ENCODE measurements at regions not wholly inside any gene's neighbourhood (a gene's known extent, or its start where the extent isn't known, plus 50 kb on each side); places are given as distances from the start of the nearest gene placed in this dataset.

DNA sequence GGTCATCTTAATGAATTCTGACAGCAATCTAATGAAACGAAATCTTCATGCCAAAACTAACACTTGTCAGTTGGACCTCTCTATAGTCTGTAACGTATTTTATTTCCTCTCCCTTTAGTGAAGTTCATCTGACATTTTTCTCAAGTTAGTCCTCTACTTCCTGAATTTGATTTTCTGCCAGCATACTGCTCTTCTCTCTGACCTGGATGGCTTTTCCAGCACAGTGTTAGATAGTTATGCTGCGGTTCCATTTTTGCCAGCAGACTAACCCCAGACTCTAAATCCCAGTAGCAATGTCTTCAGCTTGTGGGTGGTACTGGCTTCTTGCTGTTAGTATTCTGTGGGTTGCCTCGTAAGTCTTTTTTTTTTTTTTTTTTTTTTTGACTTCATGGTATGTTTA lies 146.7 kb upstream of the VEGFC start:
- no peak overlapping the region for H2AFZ ChIP-seq (ENCODE audit: low read length)
- H3K4me1 ChIP-seq (ENCODE audit: insufficient read depth, low read length, poor library complexity, severe bottlenecking) = no peaks in the 10 kb centered on the region
- no peak for TF ChIP-seq EZH2phosphoT487 (IDR thresholded peaks at IDR 0.05; ENCODE audit: borderline replicate concordance, low read depth, low read length)
- no peak for TF ChIP-seq CTCF (conservative IDR thresholded peaks at IDR 0.05; ENCODE audit: low read length)
- ChIA-PET CTCF (ENCODE audit: unreplicated experiment) (no interaction called here), POLR2A (no interaction called here)
- no peak overlapping the region for H3K4me2 ChIP-seq (ENCODE audit: low read length)
- intact Hi-C loops (cut with micrococcal nuclease; ENCODE audit: unreplicated experiment) = no loop called here
- DNase-seq (ENCODE audit: low spot score) = no peak
- BruUV-seq (replicated peaks) = no TSS peak
- no peaks in the 10 kb centered on the region for H3K79me2 ChIP-seq (ENCODE audit: insufficient read depth, low read depth, low read length)
- no peaks in the 10 kb centered on the region for H3K9me2 ChIP-seq (ENCODE audit: insufficient read depth, low read length)
- no peaks in the 10 kb centered on the region for H4K20me1 ChIP-seq (ENCODE audit: insufficient read depth, low read length)
- H3K9me3 ChIP-seq (ENCODE audit: low read length) = no peaks in the 10 kb centered on the region
- no peaks in the 10 kb centered on the region for H3K36me3 ChIP-seq (ENCODE audit: insufficient read depth, low read length)
- H3K4me3 ChIP-seq (ENCODE audit: low read depth, low read length, poor library complexity, severe bottlenecking) = no peak overlapping the region
- H3K27ac ChIP-seq (ENCODE audit: low read depth, low read length, poor library complexity, severe bottlenecking) = no peak overlapping the region

GRCh38 chr4:176945334-176945733 lies 152.6 kb upstream of the VEGFC start:
- ChIA-PET POLR2A (interaction anchor here (0.6 kb wide), 1 partner anchor 786 kb away, joined by 3 read pairs; no protein-coding TSS in a partner anchor), CTCF (ENCODE audit: unreplicated experiment) (no interaction called here)
- no peak overlapping the region for H3K4me2 ChIP-seq (ENCODE audit: low read length)

DNA sequence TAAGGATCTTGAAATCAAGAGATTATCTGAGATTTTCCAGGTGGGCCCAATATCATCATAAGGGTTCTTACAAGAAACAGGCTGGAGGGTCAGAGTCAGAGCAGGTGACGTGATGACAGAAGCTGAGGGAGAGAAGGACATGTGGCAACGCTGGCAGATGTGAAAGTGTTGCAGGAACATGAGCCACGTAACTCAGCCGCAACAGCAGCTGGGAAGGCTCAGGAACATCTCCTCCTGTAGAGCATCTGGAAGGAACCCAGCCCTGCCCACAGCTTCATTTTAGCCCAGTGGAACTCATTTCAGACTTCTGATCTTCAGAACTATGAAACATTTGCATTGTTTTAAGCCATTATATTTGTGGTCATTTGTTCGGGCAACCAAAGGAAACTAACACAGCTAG lies 156.3 kb upstream of the VEGFC start:
- TF ChIP-seq EZH2phosphoT487 (IDR thresholded peaks at IDR 0.05; ENCODE audit: borderline replicate concordance, low read depth, low read length) = no peak
- TF ChIP-seq CTCF (conservative IDR thresholded peaks at IDR 0.05; ENCODE audit: low read length) = no peak
- Histone ChIP-seq H3K9me3 (ENCODE audit: low read length) (no peaks in the 10 kb centered on the region), H3K36me3 (ENCODE audit: insufficient read depth, low read length) (no peaks in the 10 kb centered on the region), H3K4me1 (ENCODE audit: insufficient read depth, low read length, poor library complexity, severe bottlenecking) (no peaks in the 10 kb centered on the region), H3K9me2 (ENCODE audit: insufficient read depth, low read length) (no peaks in the 10 kb centered on the region), H3K79me2 (ENCODE audit: insufficient read depth, low read depth, low read length) (no peaks in the 10 kb centered on the region), H3K4me2 (ENCODE audit: low read length) (no peak overlapping the region), H3K4me3 (ENCODE audit: low read depth, low read length, poor library complexity, severe bottlenecking) (no peak overlapping the region), H4K20me1 (ENCODE audit: insufficient read depth, low read length) (no peaks in the 10 kb centered on the region), H3K27ac (ENCODE audit: low read depth, low read length, poor library complexity, severe bottlenecking) (no peak overlapping the region), H2AFZ (ENCODE audit: low read length) (no peak overlapping the region)
- POLR2A ChIA-PET = no interaction called here
- BruUV-seq (replicated peaks) = no TSS peak
- CTCF ChIA-PET (ENCODE audit: unreplicated experiment) = no interaction called here
- intact Hi-C loops (cut with micrococcal nuclease; ENCODE audit: unreplicated experiment) = no loop called here
- DNase-seq (ENCODE audit: low spot score) = no peak

More at GRCh38 chr4:176945334-176945733, 152.6 kb upstream of the VEGFC start:
- intact Hi-C loops (cut with micrococcal nuclease; ENCODE audit: unreplicated experiment) = no loop called here
- no peak overlapping the region for H3K4me3 ChIP-seq (ENCODE audit: low read depth, low read length, poor library complexity, severe bottlenecking)
- no peak overlapping the region for H2AFZ ChIP-seq (ENCODE audit: low read length)
- TF ChIP-seq EZH2phosphoT487 (IDR thresholded peaks at IDR 0.05; ENCODE audit: borderline replicate concordance, low read depth, low read length) = no peak
- no peak for TF ChIP-seq CTCF (conservative IDR thresholded peaks at IDR 0.05; ENCODE audit: low read length)
- no peaks in the 10 kb centered on the region for H3K9me3 ChIP-seq (ENCODE audit: low read length)
- BruUV-seq (replicated peaks) = no TSS peak
- DNase-seq (ENCODE audit: low spot score) = no peak
- H3K36me3 ChIP-seq (ENCODE audit: insufficient read depth, low read length) = no peaks in the 10 kb centered on the region
- no peaks in the 10 kb centered on the region for H3K79me2 ChIP-seq (ENCODE audit: insufficient read depth, low read depth, low read length)
- no peaks in the 10 kb centered on the region for H4K20me1 ChIP-seq (ENCODE audit: insufficient read depth, low read length)
- H3K27ac ChIP-seq (ENCODE audit: low read depth, low read length, poor library complexity, severe bottlenecking) = no peak overlapping the region
- no peaks in the 10 kb centered on the region for H3K4me1 ChIP-seq (ENCODE audit: insufficient read depth, low read length, poor library complexity, severe bottlenecking)
- H3K9me2 ChIP-seq (ENCODE audit: insufficient read depth, low read length) = no peaks in the 10 kb centered on the region
